Stimulated activated CD8-positive, alpha-beta memory T cell treated with anti-CD3 and anti-CD28 coated beads, Interleukin-7, amount 100 ng/mL, for 4 hours (primary cell): ENCODE measurements at regions not wholly inside any gene's neighbourhood (a gene's known extent, or its start where the extent isn't known, plus 50 kb on each side); places are given as distances from the start of the nearest gene placed in this dataset.
A peak's percentile ranks its signal among the peaks of the same experiment; 100 is the strongest.
"Not testable (repeated sequence)": the region's sequence is repeated elsewhere in the genome, so short reads cannot be mapped to it uniquely, and the experiment has no call there.

Source experiments
- DNase-seq, 2 donors: peaks; one replicate each; pipeline ENCODE4 v3.0.0-alpha.2; 2020; ENCODE audit warnings: low read depth in 2 of 2

- DNase-seq, result not testable (repeated sequence)
These were observed 70.2 kb downstream of the ZNF726 start for GRCh38 chr19:23984911-23985310.

- no peak for DNase-seq
These were observed 71.9 kb downstream of the ZNF726 start for GRCh38 chr19:23986623-23987022.

- DNase-seq, result no peak
These were observed 76.5 kb downstream of the ZNF726 start for GRCh38 chr19:23991170-23991569.

- no peak for DNase-seq
These were observed 77.7 kb downstream of the ZNF726 start for GRCh38 chr19:23992348-23992747.

GRCh38 chr19:23993440-23993839 is 78.8 kb downstream of the ZNF726 start:
- no peak for DNase-seq

- no peak for DNase-seq
These were observed 81.9 kb downstream of the ZNF726 start for GRCh38 chr19:23996549-23996948.

GRCh38 chr19:23998568-23998967 is 83.9 kb downstream of the ZNF726 start:
- DNase-seq, result no peak

- no peak for DNase-seq
These were observed 85.3 kb downstream of the ZNF726 start for GRCh38 chr19:23999821-24000610.

GRCh38 chr19:24000656-24001055 is 86.0 kb downstream of the ZNF726 start:
- no peak for DNase-seq

GRCh38 chr19:24002256-24002945 is 84.6 kb upstream of the ZNF254 start:
- no peak for DNase-seq

GRCh38 chr19:24003537-24003936 is 83.5 kb upstream of the ZNF254 start:
- no peak for DNase-seq

- DNase-seq, result no peak
These were observed 82.8 kb upstream of the ZNF254 start for GRCh38 chr19:24004166-24004565.

- no peak for DNase-seq
These were observed 56.9 kb upstream of the ZNF254 start for GRCh38 chr19:24029941-24030636.

GRCh38 chr19:24032651-24033050 is 54.3 kb upstream of the ZNF254 start:
- no peak for DNase-seq

- peak; percentile 70 to 71 for DNase-seq
These were observed 53.6 kb upstream of the ZNF254 start for GRCh38 chr19:24033301-24033962.

GRCh38 chr19:24033963-24034342 is 53.0 kb upstream of the ZNF254 start:
- DNase-seq, result no peak

- not testable (repeated sequence) for DNase-seq
These were observed 51.6 kb upstream of the ZNF254 start for GRCh38 chr19:24035261-24035880.
